Keratinocyte (primary cell): ENCODE measurements at regions not wholly inside any gene's neighbourhood (a gene's known extent, or its start where the extent isn't known, plus 50 kb on each side); places are given as distances from the start of the nearest gene placed in this dataset.

ENCODE experiments used
- DNase-seq: peaks from one replicate; pipeline ENCODE4 v3.0.0-alpha.2; 2011; ENCODE audit warnings: low read depth, missing footprints, low spot score
- FAIRE-seq: peaks from 2 replicates; lab custom pipeline; 2011; peaks lifted over from hg19 to GRCh38; lab: Jason Lieb, UNC
- H2AFZ ChIP-seq: 2 replicates; pipeline ENCODE4 v1.6.0; 2012; ENCODE audit warnings: low read length, control low read depth, inconsistent platforms; ENCODE audit not compliant: control insufficient read depth
- H3K27ac ChIP-seq: 2 replicates; pipeline ENCODE4 v1.5.1; 2011; ENCODE audit warnings: low read length; ENCODE audit not compliant: control insufficient read depth, insufficient read depth
- H3K27me3 ChIP-seq: 3 replicates; pipeline ENCODE4 v1.6.0; 2011; ENCODE audit warnings: low read length; ENCODE audit not compliant: control insufficient read depth, insufficient read depth; ENCODE audit errors: extremely low read depth
- H3K36me3 ChIP-seq, 2 experiments: 2 replicates in 1 of 2; 3 replicates in 1 of 2; pipeline ENCODE4 v1.5.1; 2011; ENCODE audit warnings: low read length in 2 of 2, mild to moderate bottlenecking in 1 of 2; ENCODE audit not compliant: control insufficient read depth in 2 of 2, insufficient read depth in 2 of 2; ENCODE audit errors: extremely low read depth in 1 of 2
- H3K4me1 ChIP-seq: 3 replicates; pipeline ENCODE4 v1.5.1; 2011; ENCODE audit warnings: low read length; ENCODE audit not compliant: control insufficient read depth, insufficient read depth; ENCODE audit errors: extremely low read depth
- H3K4me2 ChIP-seq: 3 replicates; pipeline ENCODE4 v1.6.0; 2011; ENCODE audit warnings: low read depth, low read length; ENCODE audit not compliant: control insufficient read depth, insufficient read depth; ENCODE audit errors: extremely low read depth
- H3K4me3 ChIP-seq, 3 experiments: fragments of 200-600 bp in 1 of 3; sonication (generic) in 1 of 3; 2 replicates in 2 of 3; 3 replicates in 1 of 3; pipeline ENCODE4 v1.5.1; 2011 to 2016; ENCODE audit warnings: low read length in 3 of 3, mild to moderate bottlenecking in 3 of 3, control low read depth in 2 of 3, inconsistent platforms in 1 of 3, low read depth in 1 of 3, mixed read lengths in 1 of 3, mixed run types in 1 of 3, moderate library complexity in 1 of 3; ENCODE audit not compliant: control insufficient read depth in 2 of 3, insufficient read depth in 2 of 3; ENCODE audit errors: extremely low read depth in 1 of 3
- H3K79me2 ChIP-seq: 2 replicates; pipeline ENCODE4 v1.6.0; 2012; ENCODE audit warnings: low read length; ENCODE audit not compliant: control insufficient read depth, insufficient read depth
- H3K9ac ChIP-seq: 3 replicates; pipeline ENCODE4 v1.6.0; 2011; ENCODE audit warnings: low read length; ENCODE audit not compliant: control insufficient read depth, insufficient read depth; ENCODE audit errors: extremely low read depth
- H3K9me1 ChIP-seq: 3 replicates; pipeline ENCODE4 v1.6.0; 2011; ENCODE audit warnings: low read length; ENCODE audit not compliant: control insufficient read depth, insufficient read depth; ENCODE audit errors: extremely low read depth
- H3K9me3 ChIP-seq: 2 replicates; pipeline ENCODE4 v1.5.1; 2012; ENCODE audit warnings: low read depth, low read length; ENCODE audit not compliant: control insufficient read depth
- H4K20me1 ChIP-seq: 3 replicates; pipeline ENCODE4 v1.6.0; 2011; ENCODE audit warnings: low read length; ENCODE audit not compliant: control insufficient read depth, insufficient read depth; ENCODE audit errors: extremely low read depth
- EZH2 ChIP-seq: IDR thresholded peaks from one replicate; pipeline ENCODE4 v1.6.1; 2012; ENCODE audit warnings: inconsistent platforms, mild to moderate bottlenecking, low read length, moderate library complexity
- dilution Hi-C: fragments of 300-500 bp; cut with MboI; formaldehyde crosslinking; loops from one replicate; pipeline ENCODE4 v1.7.0; 2020; ENCODE audit warnings: low sequenced_read_pairs; ENCODE audit not compliant: extremely low pct_ligation_motif_present
- TF ChIP-seq, protein P1 (sequence below), 3 experiments: IDR thresholded peaks in 1 of 3; conservative IDR thresholded peaks in 1 of 3; optimal IDR thresholded peaks in 1 of 3; 2 replicates in 2 of 3; 3 replicates in 1 of 3; pipeline versions ENCODE3 to v1.5.1; 2011; ENCODE audit warnings: low read length in 3 of 3, mild to moderate bottlenecking in 3 of 3, moderate library complexity in 2 of 3, control low read depth in 1 of 3, inconsistent platforms in 1 of 3; ENCODE audit not compliant: insufficient read depth in 2 of 3; ENCODE audit errors: extremely low read depth in 1 of 3

GRCh38 chr9:74407166-74407565 is 90.0 kb upstream of the RORB start:
- no peak for FAIRE-seq
- Histone ChIP-seq H3K9ac (no peak overlapping the region), H4K20me1 (no peaks in the 10 kb centered on the region), H3K27ac (no peak overlapping the region), H3K27me3 (no peaks in the 10 kb centered on the region), H3K9me3 (no peaks in the 10 kb centered on the region), H3K4me3 (no peak overlapping the region), H3K36me3 (no peaks in the 10 kb centered on the region), H2AFZ (no peak overlapping the region), H3K4me1 (no peaks in the 10 kb centered on the region), H3K4me2 (no peak overlapping the region), H3K79me2 (no peaks in the 10 kb centered on the region), H3K9me1 (no peaks in the 10 kb centered on the region)
- dilution Hi-C loops = no loop called here
- no peak for TF ChIP-seq EZH2
- TF ChIP-seq, protein P1, sequence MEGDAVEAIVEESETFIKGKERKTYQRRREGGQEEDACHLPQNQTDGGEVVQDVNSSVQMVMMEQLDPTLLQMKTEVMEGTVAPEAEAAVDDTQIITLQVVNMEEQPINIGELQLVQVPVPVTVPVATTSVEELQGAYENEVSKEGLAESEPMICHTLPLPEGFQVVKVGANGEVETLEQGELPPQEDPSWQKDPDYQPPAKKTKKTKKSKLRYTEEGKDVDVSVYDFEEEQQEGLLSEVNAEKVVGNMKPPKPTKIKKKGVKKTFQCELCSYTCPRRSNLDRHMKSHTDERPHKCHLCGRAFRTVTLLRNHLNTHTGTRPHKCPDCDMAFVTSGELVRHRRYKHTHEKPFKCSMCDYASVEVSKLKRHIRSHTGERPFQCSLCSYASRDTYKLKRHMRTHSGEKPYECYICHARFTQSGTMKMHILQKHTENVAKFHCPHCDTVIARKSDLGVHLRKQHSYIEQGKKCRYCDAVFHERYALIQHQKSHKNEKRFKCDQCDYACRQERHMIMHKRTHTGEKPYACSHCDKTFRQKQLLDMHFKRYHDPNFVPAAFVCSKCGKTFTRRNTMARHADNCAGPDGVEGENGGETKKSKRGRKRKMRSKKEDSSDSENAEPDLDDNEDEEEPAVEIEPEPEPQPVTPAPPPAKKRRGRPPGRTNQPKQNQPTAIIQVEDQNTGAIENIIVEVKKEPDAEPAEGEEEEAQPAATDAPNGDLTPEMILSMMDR (optimal IDR thresholded peaks at IDR 0.05 in 1 of 3, IDR thresholded peaks at IDR 0.05 in 1 of 3, conservative IDR thresholded peaks at IDR 0.05 in 1 of 3; ENCODE audit: extremely low read depth in 1 of 3, insufficient read depth in 2 of 3, low read length in 3 of 3) = no peak
- DNase-seq = no peak

- Histone ChIP-seq H4K20me1 (no peaks in the 10 kb centered on the region), H3K4me2 (no peak overlapping the region), H3K9me3 (no peaks in the 10 kb centered on the region), H3K27ac (no peak overlapping the region), H3K79me2 (no peaks in the 10 kb centered on the region), H3K4me1 (peaks cover 4% of the 10 kb centered on the region), H3K36me3 (no peaks in the 10 kb centered on the region), H3K9me1 (no peaks in the 10 kb centered on the region), H3K4me3 (no peak overlapping the region), H2AFZ (no peak overlapping the region), H3K9ac (no peak overlapping the region), H3K27me3 (no peaks in the 10 kb centered on the region)
- DNase-seq (peak; percentile 17), FAIRE-seq (peak; percentile 20)
- TF ChIP-seq, protein P1 (optimal IDR thresholded peaks at IDR 0.05 in 1 of 3, IDR thresholded peaks at IDR 0.05 in 1 of 3, conservative IDR thresholded peaks at IDR 0.05 in 1 of 3; ENCODE audit: extremely low read depth in 1 of 3, insufficient read depth in 2 of 3, low read length in 3 of 3) = no peak
- no peak for TF ChIP-seq EZH2
- dilution Hi-C loops = no loop called here
Measured at GRCh38 chr9:74412236-74412979, 84.7 kb upstream of the RORB start.
